Right lobe of liver (tissue), 4 donors: ENCODE measurements at regions not wholly inside any gene's neighbourhood (a gene's known extent, or its start where the extent isn't known, plus 50 kb on each side); places are given as distances from the start of the nearest gene placed in this dataset.

Experiments used
- POLR2A ChIP-seq: fragments of 450-650 bp; IDR thresholded peaks from one replicate; pipeline ENCODE4 v1.6.1; 2017; ENCODE audit warnings: antibody characterized with exemption, mild to moderate bottlenecking
- TF ChIP-seq, protein P1 (sequence below), 4 donors: fragments of 200-600 bp in 3 of 4; fragments of 450-650 bp in 1 of 4; IDR thresholded peaks; one replicate each; pipeline versions ENCODE4 v1.5.1 to v1.8.0; 2016 to 2022; ENCODE audit warnings: antibody characterized with exemption in 4 of 4, mild to moderate bottlenecking in 2 of 4
- donor health status: DM: no; HTN: no; CAD: no.
- donor health status: DM: no; HTN: no; CAD: no.
- donor health status: DM: no; HTN: yes; CAD: no.

DNA sequence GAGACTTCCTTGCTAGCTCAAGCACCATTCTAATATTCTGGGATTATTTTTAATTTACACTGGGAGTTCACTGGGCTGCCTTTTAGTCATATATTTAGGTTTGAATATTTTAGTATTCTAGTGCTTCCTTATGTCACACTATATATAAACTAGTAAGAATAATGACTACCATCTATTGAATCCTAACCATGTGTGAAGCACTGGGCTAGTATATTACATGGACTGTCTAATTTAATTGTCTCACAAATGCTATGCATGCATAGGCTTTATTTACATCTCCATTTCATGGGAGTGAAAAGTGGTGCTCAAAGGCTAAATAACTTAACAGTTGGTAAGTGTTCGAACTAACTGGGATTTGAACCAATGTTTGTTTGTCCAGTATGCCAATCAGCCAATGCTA, 272.4 kb downstream of the RND3 start:
- TF ChIP-seq, protein P1, sequence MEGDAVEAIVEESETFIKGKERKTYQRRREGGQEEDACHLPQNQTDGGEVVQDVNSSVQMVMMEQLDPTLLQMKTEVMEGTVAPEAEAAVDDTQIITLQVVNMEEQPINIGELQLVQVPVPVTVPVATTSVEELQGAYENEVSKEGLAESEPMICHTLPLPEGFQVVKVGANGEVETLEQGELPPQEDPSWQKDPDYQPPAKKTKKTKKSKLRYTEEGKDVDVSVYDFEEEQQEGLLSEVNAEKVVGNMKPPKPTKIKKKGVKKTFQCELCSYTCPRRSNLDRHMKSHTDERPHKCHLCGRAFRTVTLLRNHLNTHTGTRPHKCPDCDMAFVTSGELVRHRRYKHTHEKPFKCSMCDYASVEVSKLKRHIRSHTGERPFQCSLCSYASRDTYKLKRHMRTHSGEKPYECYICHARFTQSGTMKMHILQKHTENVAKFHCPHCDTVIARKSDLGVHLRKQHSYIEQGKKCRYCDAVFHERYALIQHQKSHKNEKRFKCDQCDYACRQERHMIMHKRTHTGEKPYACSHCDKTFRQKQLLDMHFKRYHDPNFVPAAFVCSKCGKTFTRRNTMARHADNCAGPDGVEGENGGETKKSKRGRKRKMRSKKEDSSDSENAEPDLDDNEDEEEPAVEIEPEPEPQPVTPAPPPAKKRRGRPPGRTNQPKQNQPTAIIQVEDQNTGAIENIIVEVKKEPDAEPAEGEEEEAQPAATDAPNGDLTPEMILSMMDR (IDR thresholded peaks at IDR 0.05): no peak
- no peak for TF ChIP-seq POLR2A
